Osteocyte (in vitro differentiated cells): ENCODE measurements at regions not wholly inside any gene's neighbourhood (a gene's known extent, or its start where the extent isn't known, plus 50 kb on each side); places are given as distances from the start of the nearest gene placed in this dataset.
"Not testable (repeated sequence)": the region's sequence is repeated elsewhere in the genome, so short reads cannot be mapped to it uniquely, and the experiment has no call there.

ENCODE experiments used
- DNase-seq: peaks from one replicate; pipeline ENCODE4 v3.0.0; 2021; ENCODE audit warnings: mixed read lengths; ENCODE audit not compliant: unreplicated experiment; ENCODE audit errors: extremely low spot score
- H3K27ac Mint-ChIP-seq: one replicate; pipeline ENCODE4 v1.8.0; 2021; ENCODE audit warnings: mild to moderate bottlenecking, mixed read lengths; ENCODE audit not compliant: unreplicated experiment
- H3K27me3 Mint-ChIP-seq: one replicate; pipeline ENCODE4 v1.8.0; 2021; ENCODE audit warnings: mixed read lengths; ENCODE audit not compliant: unreplicated experiment
- H3K36me3 Mint-ChIP-seq: one replicate; pipeline ENCODE4 v1.8.0; 2021; ENCODE audit warnings: mixed read lengths; ENCODE audit not compliant: unreplicated experiment
- H3K4me1 Mint-ChIP-seq: one replicate; pipeline ENCODE4 v1.8.0; 2021; ENCODE audit warnings: mixed read lengths; ENCODE audit not compliant: unreplicated experiment
- H3K4me3 Mint-ChIP-seq: one replicate; pipeline ENCODE4 v1.8.0; 2021; ENCODE audit warnings: mild to moderate bottlenecking, moderate library complexity, mixed read lengths; ENCODE audit not compliant: unreplicated experiment
- H3K9me3 Mint-ChIP-seq: one replicate; pipeline ENCODE4 v1.8.0; 2021; ENCODE audit warnings: mixed read lengths; ENCODE audit not compliant: unreplicated experiment
- TF ChIP-seq, protein P1 (sequence below): fragments of 200-600 bp; sonication (generic); IDR thresholded peaks from 2 replicates; pipeline ENCODE4 v1.5.0; 2021; ENCODE audit warnings: antibody characterized with exemption, mild to moderate bottlenecking, moderate library complexity

- Mint-ChIP-seq H3K4me3 (no peak overlapping the region), H3K4me1 (no peaks in the 10 kb centered on the region), H3K9me3 (no peaks in the 10 kb centered on the region), H3K27me3 (no peaks in the 10 kb centered on the region), H3K27ac (no peak overlapping the region), H3K36me3 (no peaks in the 10 kb centered on the region)
- TF ChIP-seq, protein P1, sequence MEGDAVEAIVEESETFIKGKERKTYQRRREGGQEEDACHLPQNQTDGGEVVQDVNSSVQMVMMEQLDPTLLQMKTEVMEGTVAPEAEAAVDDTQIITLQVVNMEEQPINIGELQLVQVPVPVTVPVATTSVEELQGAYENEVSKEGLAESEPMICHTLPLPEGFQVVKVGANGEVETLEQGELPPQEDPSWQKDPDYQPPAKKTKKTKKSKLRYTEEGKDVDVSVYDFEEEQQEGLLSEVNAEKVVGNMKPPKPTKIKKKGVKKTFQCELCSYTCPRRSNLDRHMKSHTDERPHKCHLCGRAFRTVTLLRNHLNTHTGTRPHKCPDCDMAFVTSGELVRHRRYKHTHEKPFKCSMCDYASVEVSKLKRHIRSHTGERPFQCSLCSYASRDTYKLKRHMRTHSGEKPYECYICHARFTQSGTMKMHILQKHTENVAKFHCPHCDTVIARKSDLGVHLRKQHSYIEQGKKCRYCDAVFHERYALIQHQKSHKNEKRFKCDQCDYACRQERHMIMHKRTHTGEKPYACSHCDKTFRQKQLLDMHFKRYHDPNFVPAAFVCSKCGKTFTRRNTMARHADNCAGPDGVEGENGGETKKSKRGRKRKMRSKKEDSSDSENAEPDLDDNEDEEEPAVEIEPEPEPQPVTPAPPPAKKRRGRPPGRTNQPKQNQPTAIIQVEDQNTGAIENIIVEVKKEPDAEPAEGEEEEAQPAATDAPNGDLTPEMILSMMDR = no peak
- no peak for DNase-seq
Observed at GRCh38 chr1:192462616-192463015, 113.0 kb upstream of the RGS1 start.

DNA sequence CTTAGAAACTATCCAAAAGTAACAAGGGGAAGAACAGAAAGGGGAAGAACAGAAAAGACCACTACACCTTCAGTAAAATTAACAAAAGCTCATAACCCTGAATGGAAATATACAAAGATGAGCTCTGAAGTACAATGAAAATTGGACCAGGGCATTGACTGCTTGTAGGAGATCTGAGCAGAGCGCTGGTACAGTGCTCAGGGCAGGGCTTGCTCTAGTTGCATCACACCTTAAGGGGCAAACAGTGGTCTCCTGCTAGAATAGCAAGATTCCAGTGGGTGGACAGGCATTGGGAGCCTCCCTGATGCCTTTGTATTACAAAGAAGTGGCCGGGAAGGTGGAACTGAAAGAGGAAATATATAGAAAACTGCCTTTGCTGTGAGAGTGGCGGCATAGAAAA, 111.9 kb upstream of the RGS1 start:
- H3K9me3 Mint-ChIP-seq = no peaks in the 10 kb centered on the region
- H3K4me1 Mint-ChIP-seq = no peaks in the 10 kb centered on the region
- no peak for DNase-seq
- TF ChIP-seq, protein P1 = no peak
- no peaks in the 10 kb centered on the region for H3K36me3 Mint-ChIP-seq
- no peak overlapping the region for H3K4me3 Mint-ChIP-seq
- no peaks in the 10 kb centered on the region for H3K27me3 Mint-ChIP-seq
- no peak overlapping the region for H3K27ac Mint-ChIP-seq

DNA sequence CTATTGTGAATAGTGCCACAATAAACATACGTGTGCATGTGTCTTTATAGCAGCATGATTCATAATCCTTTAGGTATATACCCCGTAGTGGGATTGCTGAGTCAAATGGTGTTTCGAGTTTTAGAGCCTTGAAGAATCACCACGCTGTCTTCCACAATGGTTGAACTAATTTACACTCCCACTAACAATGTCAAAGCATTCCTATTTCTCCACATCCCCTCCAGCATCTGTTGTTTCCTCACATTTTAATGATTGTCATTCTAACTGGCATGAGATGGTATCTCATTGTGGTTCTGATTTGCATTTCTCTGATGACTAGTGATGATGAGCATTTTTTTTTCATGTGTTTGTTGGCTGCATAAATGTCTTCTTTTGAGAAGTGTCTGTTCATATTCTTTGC, 110.4 kb upstream of the RGS1 start:
- DNase-seq, H3K4me1 Mint-ChIP-seq, H3K36me3 Mint-ChIP-seq, H3K4me3 Mint-ChIP-seq, H3K27me3 Mint-ChIP-seq, H3K9me3 Mint-ChIP-seq, H3K27ac Mint-ChIP-seq: not testable (repeated sequence)

- no peak for DNase-seq
- Mint-ChIP-seq H3K27ac (no peak overlapping the region), H3K4me1 (peaks cover 1% of the 10 kb centered on the region), H3K9me3 (no peaks in the 10 kb centered on the region), H3K36me3 (no peaks in the 10 kb centered on the region), H3K4me3 (no peak overlapping the region), H3K27me3 (peaks cover 2% of the 10 kb centered on the region)
- TF ChIP-seq, protein P1 = peak; percentile 70
Observed at GRCh38 chr1:192474080-192474683, 101.4 kb upstream of the RGS1 start.

DNA sequence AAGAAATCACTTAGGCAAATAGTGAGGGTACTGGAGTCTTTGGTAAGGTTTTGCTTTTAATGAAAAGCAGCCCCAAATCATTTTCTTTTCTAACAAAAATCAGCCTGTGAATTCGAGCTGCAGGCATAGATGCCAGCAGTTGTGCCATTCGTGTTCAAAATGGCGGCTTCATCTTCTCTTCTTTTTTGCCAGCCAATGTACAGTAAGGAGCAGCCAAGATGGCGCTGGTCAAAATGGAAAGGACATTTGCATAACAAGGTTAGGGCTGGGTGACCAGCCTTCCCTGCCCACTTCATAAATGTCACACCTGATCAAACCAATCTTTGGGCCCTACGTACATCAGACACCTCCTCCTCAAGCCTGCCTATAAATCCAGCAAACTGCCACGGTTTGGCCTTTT, 100.2 kb upstream of the RGS1 start:
- no peaks in the 10 kb centered on the region for H3K9me3 Mint-ChIP-seq
- no peak overlapping the region for H3K27ac Mint-ChIP-seq
- no peaks in the 10 kb centered on the region for H3K36me3 Mint-ChIP-seq
- no peak overlapping the region for H3K4me3 Mint-ChIP-seq
- peaks cover 2% of the 10 kb centered on the region for H3K4me1 Mint-ChIP-seq
- TF ChIP-seq, protein P1 = no peak
- H3K27me3 Mint-ChIP-seq = peaks cover 2% of the 10 kb centered on the region
- DNase-seq = no peak

DNA sequence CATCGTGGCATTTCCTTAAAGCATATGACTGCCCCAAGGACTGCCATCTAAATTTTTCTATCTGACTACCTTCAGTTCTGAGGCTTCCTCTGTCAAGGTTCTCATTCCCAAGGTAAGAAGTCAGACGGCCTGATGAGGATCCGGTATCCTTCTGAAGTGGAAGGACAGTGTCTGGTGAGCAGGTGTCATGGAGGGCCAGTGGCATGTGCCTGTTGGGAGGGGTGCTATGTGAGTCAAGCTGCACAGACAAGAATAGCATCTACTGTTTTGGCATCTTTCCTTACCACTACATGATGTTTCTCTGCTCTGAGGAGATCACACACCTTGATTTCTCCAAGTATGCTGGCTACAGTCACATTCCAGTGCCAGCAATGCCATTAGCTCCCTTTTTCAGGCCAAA, 99.6 kb upstream of the RGS1 start:
- peaks cover 2% of the 10 kb centered on the region for H3K4me1 Mint-ChIP-seq
- H3K4me3 Mint-ChIP-seq = no peak overlapping the region
- no peak for DNase-seq
- H3K9me3 Mint-ChIP-seq = no peaks in the 10 kb centered on the region
- TF ChIP-seq, protein P1 = no peak
- H3K27me3 Mint-ChIP-seq = no peaks in the 10 kb centered on the region
- no peaks in the 10 kb centered on the region for H3K36me3 Mint-ChIP-seq
- no peak overlapping the region for H3K27ac Mint-ChIP-seq
